HepG2 (cell line): ENCODE measurements at regions not wholly inside any gene's neighbourhood (a gene's known extent, or its start where the extent isn't known, plus 50 kb on each side); places are given as distances from the start of the nearest gene placed in this dataset.

ENCODE experiments used
- ATAC-seq: fragments of 200-7000 bp; cut with Tn5 transposase; 3 replicates; pipeline ENCODE4 v1.9.1; 2020; ENCODE audit warnings: mild to moderate bottlenecking, moderate library complexity
- BruUV-seq: library from RNA; stranded (reverse); fragments of 400-500 nt; replicated peaks from 2 replicates; lab custom pipeline; 2021; lab: Mats Ljungman, UMichigan
- CTCF ChIA-PET: fragments of 300-600 bp; formaldehyde crosslinking; extraction: SDS; loops from one replicate; lab custom pipeline; 2021; ENCODE audit warnings: low total read pairs, inconsistent platforms, low intra/inter-chr PET ratio; lab: Yijun Ruan, JAX
- POLR2A ChIA-PET: fragments of 350-600 bp; sonication (Branson Sonifier 250); formaldehyde crosslinking; loops from one replicate; lab custom pipeline; 2020; ENCODE audit warnings: antibody characterized with exemption, inconsistent platforms; lab: Yijun Ruan, JAX
- DNase-seq: peaks from one replicate; pipeline ENCODE4 v3.0.0-alpha.2; 2015; ENCODE audit warnings: low spot score
- FAIRE-seq: peaks from 3 replicates; lab custom pipeline; 2011; peaks lifted over from hg19 to GRCh38; lab: Jason Lieb, UNC
- H2AFZ ChIP-seq: one replicate; pipeline ENCODE4 v1.6.1; 2011; ENCODE audit warnings: low read length, inconsistent platforms
- H3K27ac ChIP-seq: fragments of 300-600 bp; 3 replicates; pipeline ENCODE4 v1.8.0; 2011; ENCODE audit warnings: mixed run types, mild to moderate bottlenecking, mixed read lengths, low read length, inconsistent platforms; ENCODE audit not compliant: insufficient read depth; ENCODE audit errors: extremely low read length
- H3K27me3 ChIP-seq, 2 experiments: fragments of 200-600 bp in 1 of 2; 2 replicates in 1 of 2; 3 replicates in 1 of 2; pipeline versions ENCODE4 v1.6.0 to v1.8.0; 2011; ENCODE audit warnings: low read length in 2 of 2, mild to moderate bottlenecking in 2 of 2, moderate library complexity in 2 of 2, inconsistent platforms in 1 of 2; ENCODE audit not compliant: insufficient read depth in 2 of 2, control insufficient read depth in 1 of 2
- H3K36me3 ChIP-seq, 2 experiments: fragments of 200-600 bp in 1 of 2; replicated peaks in 1 of 2; 2 replicates in 1 of 2; 3 replicates in 1 of 2; pipeline versions ENCODE4 v1.5.1 to v1.8.0; 2011; ENCODE audit warnings: low read length in 2 of 2, inconsistent platforms in 1 of 2; ENCODE audit not compliant: insufficient read depth in 2 of 2, control insufficient read depth in 1 of 2
- H3K4me1 ChIP-seq: 2 replicates; pipeline ENCODE4 v1.5.1; 2012; ENCODE audit warnings: low read length, inconsistent platforms; ENCODE audit not compliant: insufficient read depth
- H3K4me2 ChIP-seq: 2 replicates; pipeline ENCODE4 v1.6.0; 2011; ENCODE audit warnings: low read depth, low read length, inconsistent platforms
- H3K4me3 ChIP-seq, 3 experiments: fragments of 200-600 bp in 1 of 3; sonication (generic), shearing (Covaris generic) in 1 of 3; replicated peaks in 1 of 3; 2 replicates each; pipeline ENCODE4 v1.5.1; 2011 to 2016; ENCODE audit warnings: low read length in 3 of 3, inconsistent platforms in 2 of 3, low read depth in 2 of 3, mild to moderate bottlenecking in 2 of 3, control low read depth in 1 of 3, mixed read lengths in 1 of 3; ENCODE audit not compliant: insufficient read depth in 1 of 3
- H3K79me2 ChIP-seq: one replicate; pipeline ENCODE4 v1.6.1; 2011; ENCODE audit warnings: low read length, inconsistent platforms; ENCODE audit not compliant: insufficient read depth
- H3K9ac ChIP-seq: 2 replicates; pipeline ENCODE4 v1.6.0; 2011; ENCODE audit warnings: mild to moderate bottlenecking, low read depth, low read length, inconsistent platforms; ENCODE audit not compliant: insufficient read depth
- H3K9me3 ChIP-seq: 2 replicates; pipeline ENCODE4 v1.5.1; 2012; ENCODE audit warnings: mild to moderate bottlenecking, low read length
- H4K20me1 ChIP-seq: 2 replicates; pipeline ENCODE4 v1.6.0; 2011; ENCODE audit warnings: inconsistent platforms, mild to moderate bottlenecking, low read length, moderate library complexity; ENCODE audit not compliant: insufficient read depth
- CC2D1A ChIP-seq: sonication (generic); formaldehyde crosslinking; IDR thresholded peaks from 2 replicates; pipeline ENCODE4 v1.8.1; 2023; ENCODE audit warnings: mild to moderate bottlenecking, missing genetic modification reagents
- CCAR2 ChIP-seq: fragments of 200-400 bp; formaldehyde crosslinking; optimal IDR thresholded peaks from 2 replicates; pipeline ENCODE3; 2018; ENCODE audit warnings: low read depth, mild to moderate bottlenecking, low read length, moderate library complexity
- MBD4 ChIP-seq: IDR thresholded peaks from 2 replicates; pipeline ENCODE4 v1.6.1; 2012; ENCODE audit warnings: low read length, inconsistent platforms, borderline replicate concordance
- MED8 ChIP-seq: sonication (generic); formaldehyde crosslinking; IDR thresholded peaks from 2 replicates; pipeline ENCODE4 v1.8.1; 2023; ENCODE audit warnings: mild to moderate bottlenecking, missing genetic modification reagents; ENCODE audit not compliant: insufficient replicate concordance
- RARG ChIP-seq: sonication (generic); formaldehyde crosslinking; IDR thresholded peaks from 2 replicates; pipeline ENCODE4 v1.4.0; 2020; ENCODE audit warnings: low read depth, mild to moderate bottlenecking, missing genetic modification reagents
- RFX1 ChIP-seq: fragments of 450-650 bp; IDR thresholded peaks from 2 replicates; pipeline ENCODE4 v1.6.1; 2017
- ZNF546 ChIP-seq: sonication (generic); formaldehyde crosslinking; conservative IDR thresholded peaks from 2 replicates; pipeline ENCODE4 v1.8.1; 2023; ENCODE audit warnings: mild to moderate bottlenecking, missing genetic modification reagents
- ZNF713 ChIP-seq: sonication (generic); formaldehyde crosslinking; IDR thresholded peaks from 2 replicates; pipeline ENCODE4 v1.4.0; 2020; ENCODE audit warnings: mild to moderate bottlenecking, missing genetic modification reagents
- WGBS: methylation state at CpG from one replicate; pipeline ENCODE4 v1.1.6; 2017; ENCODE audit warnings: low lambda C conversion rate; 5-methylcytosine and 5-hydroxymethylcytosine counted together
- in situ Hi-C: cut with HindIII; loops from 2 replicates; pipeline ENCODE4 v1.10.0; 2017; ENCODE audit warnings: low pct_unique_long_range_greater_than_20kb; ENCODE audit not compliant: extremely low pct_ligation_motif_present
- intact Hi-C: fragments of 100-400 bp; cut with micrococcal nuclease; formaldehyde crosslinking; loops from one replicate; pipeline ENCODE4 v1.10.0; 2022; ENCODE audit not compliant: unreplicated experiment
- TF ChIP-seq, protein P1 (sequence below): sonication (generic); formaldehyde crosslinking; conservative IDR thresholded peaks from 2 replicates; pipeline ENCODE4 v1.4.0; 2020; ENCODE audit warnings: missing genetic modification reagents
- TF ChIP-seq, protein P2 (sequence below): sonication (generic); formaldehyde crosslinking; IDR thresholded peaks from 2 replicates; pipeline ENCODE4 v1.4.0; 2020; ENCODE audit warnings: low read depth, mild to moderate bottlenecking, missing genetic modification reagents

DNA sequence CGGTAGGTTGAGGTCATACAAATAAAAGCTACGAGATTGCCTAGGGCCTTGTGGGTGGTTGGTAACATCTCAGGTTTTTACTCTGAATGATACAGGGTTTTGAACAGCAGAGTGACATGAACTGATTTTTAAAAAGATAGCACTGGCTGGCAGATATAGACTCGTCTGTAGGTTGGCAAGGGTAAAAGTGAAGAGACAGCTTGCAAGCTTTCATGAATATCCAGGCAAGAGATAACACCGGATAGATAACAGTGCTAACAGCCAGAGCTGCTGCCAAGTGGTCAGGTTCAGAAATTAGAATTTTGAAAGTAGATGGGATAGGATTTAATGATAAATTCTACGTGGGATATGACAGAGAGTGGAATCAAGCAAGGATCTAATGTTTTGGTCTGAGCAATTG is 299.7 kb upstream of the AADAT start (continued):
- TF ChIP-seq MED8 (no peak), RARG (no peak)
- TF ChIP-seq, protein P1, sequence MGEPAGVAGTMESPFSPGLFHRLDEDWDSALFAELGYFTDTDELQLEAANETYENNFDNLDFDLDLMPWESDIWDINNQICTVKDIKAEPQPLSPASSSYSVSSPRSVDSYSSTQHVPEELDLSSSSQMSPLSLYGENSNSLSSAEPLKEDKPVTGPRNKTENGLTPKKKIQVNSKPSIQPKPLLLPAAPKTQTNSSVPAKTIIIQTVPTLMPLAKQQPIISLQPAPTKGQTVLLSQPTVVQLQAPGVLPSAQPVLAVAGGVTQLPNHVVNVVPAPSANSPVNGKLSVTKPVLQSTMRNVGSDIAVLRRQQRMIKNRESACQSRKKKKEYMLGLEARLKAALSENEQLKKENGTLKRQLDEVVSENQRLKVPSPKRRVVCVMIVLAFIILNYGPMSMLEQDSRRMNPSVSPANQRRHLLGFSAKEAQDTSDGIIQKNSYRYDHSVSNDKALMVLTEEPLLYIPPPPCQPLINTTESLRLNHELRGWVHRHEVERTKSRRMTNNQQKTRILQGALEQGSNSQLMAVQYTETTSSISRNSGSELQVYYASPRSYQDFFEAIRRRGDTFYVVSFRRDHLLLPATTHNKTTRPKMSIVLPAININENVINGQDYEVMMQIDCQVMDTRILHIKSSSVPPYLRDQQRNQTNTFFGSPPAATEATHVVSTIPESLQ: no peak

DNA sequence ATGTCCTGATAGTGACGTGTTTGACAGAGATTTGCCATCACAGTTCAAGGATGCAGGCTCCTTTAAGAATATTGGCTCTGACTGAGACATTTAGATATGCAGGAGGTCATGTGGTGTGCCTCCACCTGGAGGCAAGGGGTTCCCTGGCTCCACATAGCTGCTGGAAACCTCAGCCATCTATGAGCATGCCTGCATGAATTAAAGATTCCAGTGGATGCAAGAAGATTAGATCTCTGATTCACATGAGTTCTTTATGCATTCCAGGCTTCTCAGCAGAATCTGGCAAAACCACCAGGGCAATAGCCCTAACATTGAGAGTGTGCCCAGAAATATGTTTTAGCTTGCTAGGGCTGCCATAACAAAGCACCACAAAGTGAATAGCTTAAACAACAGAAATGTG is 298.5 kb upstream of the AADAT start:
- intact Hi-C loops: no loop called here
- Histone ChIP-seq H3K27me3 (no peaks in the 10 kb centered on the region; a peak in 1 of 5 replicates), H4K20me1 (no peaks in the 10 kb centered on the region), H3K9me3 (no peaks in the 10 kb centered on the region; the same call in 1 of the 2 replicates), H3K4me2 (no peak overlapping the region), H3K36me3 (no peaks in the 10 kb centered on the region), H3K9ac (no peak overlapping the region), H2AFZ (no peak overlapping the region), H3K27ac (no peak overlapping the region), H3K79me2 (no peaks in the 10 kb centered on the region), H3K4me3 (no peak overlapping the region), H3K4me1 (no peaks in the 10 kb centered on the region)
- DNase-seq (no peak), ATAC-seq (no peak), FAIRE-seq (no peak)
- ChIA-PET CTCF (no interaction called here), POLR2A (no interaction called here)
- BruUV-seq: no TSS peak
- 0% methylated on average over 1 of the region's 1 CpG for WGBS
- in situ Hi-C loops: no loop called here
- TF ChIP-seq RFX1: no peak
- no peak for TF ChIP-seq CC2D1A (CRISPR knock-in tag)
- no peak for TF ChIP-seq ZNF713 (CRISPR knock-in tag)
- TF ChIP-seq MBD4: no peak
- TF ChIP-seq ZNF546 (CRISPR knock-in tag): no peak
- TF ChIP-seq, protein P2, sequence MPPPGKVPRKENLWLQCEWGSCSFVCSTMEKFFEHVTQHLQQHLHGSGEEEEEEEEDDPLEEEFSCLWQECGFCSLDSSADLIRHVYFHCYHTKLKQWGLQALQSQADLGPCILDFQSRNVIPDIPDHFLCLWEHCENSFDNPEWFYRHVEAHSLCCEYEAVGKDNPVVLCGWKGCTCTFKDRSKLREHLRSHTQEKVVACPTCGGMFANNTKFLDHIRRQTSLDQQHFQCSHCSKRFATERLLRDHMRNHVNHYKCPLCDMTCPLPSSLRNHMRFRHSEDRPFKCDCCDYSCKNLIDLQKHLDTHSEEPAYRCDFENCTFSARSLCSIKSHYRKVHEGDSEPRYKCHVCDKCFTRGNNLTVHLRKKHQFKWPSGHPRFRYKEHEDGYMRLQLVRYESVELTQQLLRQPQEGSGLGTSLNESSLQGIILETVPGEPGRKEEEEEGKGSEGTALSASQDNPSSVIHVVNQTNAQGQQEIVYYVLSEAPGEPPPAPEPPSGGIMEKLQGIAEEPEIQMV (CRISPR knock-in tag): no peak
- no peak for TF ChIP-seq CCAR2
